Lung (tissue), 11 donors: ENCODE measurements at regions not wholly inside any gene's neighbourhood (a gene's known extent, or its start where the extent isn't known, plus 50 kb on each side); places are given as distances from the start of the nearest gene placed in this dataset.

Experiments
- ATAC-seq: fragments of 200-7000 bp; cut with Tn5 transposase; one replicate; pipeline ENCODE4 v1.9.1; 2020; ENCODE audit warnings: moderate number of reproducible peaks; ENCODE audit not compliant: insufficient read depth, low FRiP score
- DNase-seq, 3 donors: peaks; one replicate each; pipeline ENCODE4 v3.0.0-alpha.2; 2013 to 2017
- H3K27ac ChIP-seq, 2 donors: one replicate each; pipeline ENCODE4 v1.5.1; 2013; ENCODE audit warnings: mild to moderate bottlenecking in 2 of 2, moderate library complexity in 2 of 2, control low read depth in 1 of 2, inconsistent platforms in 1 of 2, low read depth in 1 of 2, low read length in 1 of 2
- H3K27me3 ChIP-seq, 3 donors: one replicate each; pipeline ENCODE4 v1.5.1; 2013; ENCODE audit warnings: low read length in 2 of 3; ENCODE audit not compliant: control insufficient read depth in 3 of 3, insufficient read depth in 3 of 3
- H3K36me3 ChIP-seq, 4 donors: one replicate each; pipeline ENCODE4 v1.5.1; 2013; ENCODE audit warnings: low read length in 4 of 4, mild to moderate bottlenecking in 1 of 4, moderate library complexity in 1 of 4; ENCODE audit not compliant: control insufficient read depth in 4 of 4, insufficient read depth in 4 of 4
- H3K4me1 ChIP-seq, 5 donors: one replicate each; pipeline ENCODE4 v1.5.1; 2013; ENCODE audit warnings: low read length in 5 of 5, mild to moderate bottlenecking in 2 of 5, moderate library complexity in 1 of 5; ENCODE audit not compliant: control insufficient read depth in 5 of 5, insufficient read depth in 5 of 5
- H3K4me3 ChIP-seq: one replicate; pipeline ENCODE4 v1.5.1; 2013; ENCODE audit warnings: mild to moderate bottlenecking, control low read depth, moderate library complexity
- H3K9ac ChIP-seq, 2 donors: one replicate each; pipeline ENCODE4 v1.5.1; 2013; ENCODE audit warnings: low read length in 2 of 2, control low read depth in 1 of 2; ENCODE audit not compliant: insufficient read depth in 1 of 2
- H3K9me3 ChIP-seq, 4 donors: one replicate each; pipeline ENCODE4 v1.5.1; 2013; ENCODE audit warnings: low read length in 3 of 4, mild to moderate bottlenecking in 1 of 4, moderate library complexity in 1 of 4; ENCODE audit not compliant: control insufficient read depth in 4 of 4, insufficient read depth in 3 of 4
- WGBS, 2 donors: extraction: QIAGEN DNeasy Blood & Tissue Kit; methylation state at CpG; one replicate each; pipeline ENCODE4 v1.1.7; 2013; 5-methylcytosine and 5-hydroxymethylcytosine counted together
- TF ChIP-seq, protein P1 (sequence below): IDR thresholded peaks from 2 replicates; pipeline ENCODE4 v1.5.1; 2012; ENCODE audit warnings: mild to moderate bottlenecking; ENCODE audit errors: control extremely low read depth, extremely low read depth
- donor health status: control.
- donor health status: control.
- donor health status: Bipolar disorder and iron deficiency.
- donor health status: healthy.
- donor health status: DM: yes; HTN: yes; CAD: no.

DNA sequence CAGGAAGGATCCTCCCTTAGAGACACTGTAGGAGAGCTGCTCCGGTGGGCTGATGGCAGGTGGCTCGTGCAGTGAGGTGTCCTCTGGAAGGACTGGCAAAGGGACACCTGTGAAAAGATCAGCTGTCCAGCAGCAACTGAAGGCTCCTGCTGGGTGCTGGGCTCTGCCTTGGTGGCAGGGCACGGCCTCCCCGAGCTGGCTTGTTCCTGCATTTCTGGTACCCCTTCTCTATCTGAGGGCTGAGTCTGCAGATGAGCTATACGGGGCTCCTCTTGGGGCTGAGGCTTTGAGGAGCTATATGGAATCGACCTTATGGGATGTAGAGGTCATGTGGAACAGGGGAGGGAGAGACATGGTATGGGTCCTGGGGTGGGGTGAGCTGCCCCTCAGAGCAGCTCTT lies 875.8 kb downstream of the BRD1 start:
- H3K27me3 ChIP-seq = peaks cover 0 to 4% (median 0%) of the 10 kb centered on the region in 3 donors
- H3K4me3 ChIP-seq = no peak overlapping the region
- ATAC-seq (no peak), DNase-seq (no peak)
- H3K9me3 ChIP-seq = peaks cover 0 to 4% (median 0%) of the 10 kb centered on the region in 4 donors
- no peaks in the 10 kb centered on the region for H3K36me3 ChIP-seq
- H3K27ac ChIP-seq = no peak overlapping the region
- TF ChIP-seq, protein P1, sequence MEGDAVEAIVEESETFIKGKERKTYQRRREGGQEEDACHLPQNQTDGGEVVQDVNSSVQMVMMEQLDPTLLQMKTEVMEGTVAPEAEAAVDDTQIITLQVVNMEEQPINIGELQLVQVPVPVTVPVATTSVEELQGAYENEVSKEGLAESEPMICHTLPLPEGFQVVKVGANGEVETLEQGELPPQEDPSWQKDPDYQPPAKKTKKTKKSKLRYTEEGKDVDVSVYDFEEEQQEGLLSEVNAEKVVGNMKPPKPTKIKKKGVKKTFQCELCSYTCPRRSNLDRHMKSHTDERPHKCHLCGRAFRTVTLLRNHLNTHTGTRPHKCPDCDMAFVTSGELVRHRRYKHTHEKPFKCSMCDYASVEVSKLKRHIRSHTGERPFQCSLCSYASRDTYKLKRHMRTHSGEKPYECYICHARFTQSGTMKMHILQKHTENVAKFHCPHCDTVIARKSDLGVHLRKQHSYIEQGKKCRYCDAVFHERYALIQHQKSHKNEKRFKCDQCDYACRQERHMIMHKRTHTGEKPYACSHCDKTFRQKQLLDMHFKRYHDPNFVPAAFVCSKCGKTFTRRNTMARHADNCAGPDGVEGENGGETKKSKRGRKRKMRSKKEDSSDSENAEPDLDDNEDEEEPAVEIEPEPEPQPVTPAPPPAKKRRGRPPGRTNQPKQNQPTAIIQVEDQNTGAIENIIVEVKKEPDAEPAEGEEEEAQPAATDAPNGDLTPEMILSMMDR = no peak
- no peaks in the 10 kb centered on the region for H3K4me1 ChIP-seq
- no peak overlapping the region for H3K9ac ChIP-seq
- WGBS, 2 donors = 80 to 93% methylated on average over 6 of the region's 6 CpGs

DNA sequence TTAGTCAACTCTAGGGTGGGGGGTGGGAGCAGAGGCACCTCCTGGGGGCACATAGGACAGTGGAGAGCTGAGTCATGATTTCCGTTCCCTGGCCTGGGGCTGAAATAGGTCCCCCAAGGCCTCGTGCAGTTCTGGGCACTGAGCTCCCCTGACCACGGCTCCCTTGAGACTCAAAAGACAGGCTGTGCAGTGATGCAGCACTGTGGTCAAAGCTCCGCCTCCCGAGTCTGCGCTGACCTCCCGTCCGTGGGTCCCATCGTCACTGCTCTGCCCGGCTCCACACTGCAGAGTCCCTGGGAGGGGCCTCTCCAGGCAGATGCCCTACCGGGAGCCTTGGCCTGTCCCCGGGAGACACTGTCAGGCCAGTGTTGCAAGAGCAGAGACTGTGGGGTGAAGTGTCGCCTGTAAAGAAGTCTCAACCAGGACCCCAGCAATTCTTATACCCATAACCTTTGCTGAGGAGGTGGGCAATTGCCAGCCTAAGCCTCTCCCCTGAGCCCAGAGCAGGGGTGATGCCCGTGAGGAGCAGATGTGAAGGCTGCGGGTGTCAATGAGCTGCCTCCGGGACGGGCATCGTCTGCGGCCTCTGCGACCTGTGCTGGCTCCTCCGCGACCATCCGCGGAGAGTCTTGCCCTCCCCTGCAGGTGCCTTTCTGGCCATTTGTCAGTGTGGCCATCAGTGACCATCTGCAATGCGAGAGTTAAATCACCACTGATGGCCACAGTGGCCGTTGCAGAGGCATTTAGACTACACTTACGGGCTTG lies 877.3 kb downstream of the BRD1 start:
- H3K4me3 ChIP-seq = no peak overlapping the region
- peaks cover 0 to 4% (median 0%) of the 10 kb centered on the region in 3 donors for H3K27me3 ChIP-seq
- no peaks in the 10 kb centered on the region for H3K4me1 ChIP-seq
- DNase-seq (no peak), ATAC-seq (no peak)
- H3K9ac ChIP-seq = no peak overlapping the region
- no peaks in the 10 kb centered on the region for H3K36me3 ChIP-seq
- no peak overlapping the region for H3K27ac ChIP-seq
- WGBS, 2 donors = 75 to 81% methylated on average over 27 of the region's 27 CpGs
- TF ChIP-seq, protein P1 = no peak
- peaks cover 0 to 3% (median 0%) of the 10 kb centered on the region in 4 donors for H3K9me3 ChIP-seq

DNA sequence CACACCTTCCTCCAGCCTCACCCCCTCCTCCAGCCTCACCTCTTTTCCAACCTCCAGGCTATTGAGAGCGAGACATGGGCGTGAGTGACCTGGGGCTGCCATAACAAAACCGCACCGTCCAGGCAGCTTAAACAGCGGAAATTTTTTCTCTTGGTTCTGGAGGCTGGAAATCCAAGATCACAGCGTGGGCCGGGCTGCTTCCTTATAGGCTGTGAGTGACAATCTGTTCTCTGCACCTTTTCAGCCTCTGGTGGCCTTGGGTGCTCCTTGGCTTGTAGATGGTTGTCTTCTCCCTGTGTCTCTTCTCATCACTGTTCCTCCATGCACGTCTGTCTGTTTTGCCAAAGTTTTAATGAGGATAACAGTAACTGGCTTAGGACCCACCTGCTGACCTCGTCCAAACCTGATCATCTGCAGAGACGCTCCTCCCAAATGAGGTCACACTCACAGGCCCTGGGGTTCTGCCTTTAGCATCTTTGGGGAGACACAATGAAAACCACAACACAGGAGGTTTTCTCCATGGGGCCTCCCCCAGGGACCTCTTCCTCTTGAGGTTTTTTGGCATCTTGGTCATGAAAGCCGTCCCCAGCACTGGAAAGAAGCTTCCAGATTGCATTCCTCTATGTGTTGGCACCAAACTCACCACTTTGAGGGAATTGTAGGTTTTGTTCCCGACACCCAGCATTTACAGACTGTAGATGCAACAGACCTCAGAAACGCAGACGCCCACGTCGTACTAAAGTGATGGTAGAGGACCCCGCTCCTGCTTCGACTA lies 878.1 kb downstream of the BRD1 start:
- DNase-seq = no peak
- Histone ChIP-seq H3K9ac (no peak overlapping the region), H3K36me3 (no peaks in the 10 kb centered on the region), H3K27ac (no peak overlapping the region), H3K4me1 (no peaks in the 10 kb centered on the region), H3K9me3 (peaks cover 0 to 3% (median 0%) of the 10 kb centered on the region in 4 donors), H3K27me3 (peaks cover 0 to 4% (median 0%) of the 10 kb centered on the region in 3 donors), H3K4me3 (no peak overlapping the region)
- TF ChIP-seq, protein P1 = no peak
- 85 to 87% methylated on average over 18 of the region's 18 CpGs for WGBS, 2 donors
- no peak for ATAC-seq
